Liver (tissue), 8 donors: ENCODE measurements at regions not wholly inside any gene's neighbourhood (a gene's known extent, or its start where the extent isn't known, plus 50 kb on each side); places are given as distances from the start of the nearest gene placed in this dataset.

Experiments used
- DNase-seq: peaks from one replicate; pipeline ENCODE4 v3.0.0-alpha.2; 2017; ENCODE audit warnings: low spot score
- H3K27ac ChIP-seq, 2 donors: one replicate each; pipeline ENCODE4 v1.7.0; 2013; ENCODE audit warnings: inconsistent platforms in 2 of 2, low read length in 2 of 2, control low read depth in 1 of 2, low read depth in 1 of 2, mild to moderate bottlenecking in 1 of 2
- H3K27me3 ChIP-seq, 4 donors: one replicate each; pipeline versions ENCODE4 v1.6.1 to v1.7.0; 2013; ENCODE audit warnings: low read length in 3 of 4, inconsistent platforms in 1 of 4, mild to moderate bottlenecking in 1 of 4, moderate library complexity in 1 of 4; ENCODE audit not compliant: control insufficient read depth in 4 of 4, insufficient read depth in 4 of 4
- H3K36me3 ChIP-seq, 4 donors: one replicate each; pipeline versions ENCODE4 v1.6.1 to v1.7.0; 2013; ENCODE audit warnings: low read length in 3 of 4, mild to moderate bottlenecking in 3 of 4, low read depth in 1 of 4, moderate library complexity in 1 of 4; ENCODE audit not compliant: control insufficient read depth in 4 of 4, insufficient read depth in 3 of 4
- H3K4me1 ChIP-seq, 4 donors: one replicate each; pipeline versions ENCODE4 v1.6.1 to v1.7.0; 2013; ENCODE audit warnings: low read length in 3 of 4, mild to moderate bottlenecking in 3 of 4, moderate library complexity in 1 of 4; ENCODE audit not compliant: control insufficient read depth in 4 of 4, insufficient read depth in 4 of 4
- H3K4me3 ChIP-seq, 3 donors: one replicate each; pipeline versions ENCODE4 v1.6.1 to v1.7.0; 2013; ENCODE audit warnings: low read length in 3 of 3, control low read depth in 1 of 3, low read depth in 1 of 3, mild to moderate bottlenecking in 1 of 3
- H3K9ac ChIP-seq, 2 donors: one replicate each; pipeline ENCODE4 v1.7.0; 2013; ENCODE audit warnings: low read length in 2 of 2, mild to moderate bottlenecking in 2 of 2, moderate library complexity in 2 of 2, control low read depth in 1 of 2, low read depth in 1 of 2
- H3K9me3 ChIP-seq, 4 donors: one replicate each; pipeline versions ENCODE4 v1.6.1 to v1.7.0; 2013; ENCODE audit warnings: low read length in 3 of 4; ENCODE audit not compliant: control insufficient read depth in 4 of 4
- FOXA1 ChIP-seq: IDR thresholded peaks from 2 replicates; pipeline ENCODE4 v1.6.1; 2016; ENCODE audit warnings: antibody characterized with exemption
- FOXA2 ChIP-seq: IDR thresholded peaks from 2 replicates; pipeline ENCODE4 v1.6.1; 2016; ENCODE audit warnings: antibody characterized with exemption
- HNF4A ChIP-seq, 2 donors: conservative IDR thresholded peaks; 2 replicates each; pipeline ENCODE4 v1.6.1; 2016; ENCODE audit warnings: antibody characterized with exemption in 2 of 2, mild to moderate bottlenecking in 2 of 2
- NR2F2 ChIP-seq: IDR thresholded peaks from 2 replicates; pipeline ENCODE4 v1.6.1; 2016; ENCODE audit warnings: antibody characterized with exemption
- RXRA ChIP-seq, 2 donors: IDR thresholded peaks; 2 replicates each; pipeline ENCODE4 v1.6.1; 2017 to 2018; ENCODE audit warnings: antibody characterized with exemption in 2 of 2, mild to moderate bottlenecking in 1 of 2
- TAF1 ChIP-seq: conservative IDR thresholded peaks from 2 replicates; pipeline ENCODE4 v1.6.1; 2016; ENCODE audit warnings: antibody characterized with exemption, mild to moderate bottlenecking
- YY1 ChIP-seq: IDR thresholded peaks from 2 replicates; pipeline ENCODE4 v1.6.1; 2016; ENCODE audit warnings: antibody characterized with exemption, mild to moderate bottlenecking
- WGBS: extraction: QIAGEN DNeasy Blood & Tissue Kit; methylation state at CpG from one replicate; pipeline ENCODE4 v1.1.7; 2013; 5-methylcytosine and 5-hydroxymethylcytosine counted together
- TF ChIP-seq, protein P1 (sequence below): IDR thresholded peaks from 2 replicates; pipeline ENCODE4 v1.6.1; 2016; ENCODE audit warnings: antibody characterized with exemption
- TF ChIP-seq, protein P2 (sequence below): fragments of 150-350 bp; IDR thresholded peaks from 2 replicates; pipeline ENCODE4 v1.5.1; 2017; ENCODE audit warnings: improper control_type of control experiment, low read depth, low read length; ENCODE audit not compliant: missing input control
- TF ChIP-seq, protein P3 (sequence below): IDR thresholded peaks from 2 replicates; pipeline ENCODE4 v1.6.1; 2016; ENCODE audit warnings: antibody characterized with exemption
- donor health status: healthy.
- donor health status: healthy.
- donor health status: healthy.
- donor health status: healthy.
- donor health status: healthy.

DNA sequence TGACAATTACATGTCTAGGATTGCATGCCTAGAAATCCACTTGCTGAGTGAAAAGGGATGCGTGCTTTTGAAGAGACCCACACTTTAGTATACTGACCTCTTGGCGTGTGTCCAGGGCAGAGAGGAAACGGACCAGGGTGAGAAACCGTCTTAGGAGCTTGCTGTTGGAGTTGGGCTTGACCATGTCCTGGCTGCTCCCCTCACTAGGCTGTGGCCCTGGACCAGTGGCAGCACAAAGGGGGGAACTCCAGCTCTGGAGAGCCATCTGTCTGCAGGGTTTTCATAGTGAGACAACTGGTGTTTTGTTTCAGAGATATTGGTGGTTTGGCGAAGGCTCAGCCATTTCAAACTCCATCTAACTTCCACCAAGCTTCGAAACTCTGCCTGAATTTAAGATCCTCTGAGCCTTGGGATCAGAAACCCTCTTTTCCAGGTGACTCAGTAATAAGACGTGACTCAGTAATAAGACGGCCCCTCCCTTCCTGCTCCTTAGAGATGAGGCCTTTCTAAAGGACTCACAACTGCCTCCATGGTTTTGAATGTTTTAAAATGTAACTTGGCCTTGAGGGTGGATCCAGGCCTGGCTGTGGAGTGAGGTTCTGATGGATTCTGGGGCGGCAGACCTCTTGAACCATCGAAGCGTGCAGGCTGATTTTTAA lies 165.8 kb downstream of the MELK start:
- Histone ChIP-seq H3K4me3 (no peak overlapping the region), H3K9ac (no peak overlapping the region), H3K4me1 (no peaks in the 10 kb centered on the region), H3K9me3 (no peaks in the 10 kb centered on the region), H3K36me3 (no peaks in the 10 kb centered on the region), H3K27ac (no peak overlapping the region), H3K27me3 (peaks cover 0 to 16% (median 0%) of the 10 kb centered on the region in 4 donors)
- TF ChIP-seq TAF1 (no peak), NR2F2 (no peak), YY1 (no peak), FOXA1 (no peak)
- TF ChIP-seq, protein P1, sequence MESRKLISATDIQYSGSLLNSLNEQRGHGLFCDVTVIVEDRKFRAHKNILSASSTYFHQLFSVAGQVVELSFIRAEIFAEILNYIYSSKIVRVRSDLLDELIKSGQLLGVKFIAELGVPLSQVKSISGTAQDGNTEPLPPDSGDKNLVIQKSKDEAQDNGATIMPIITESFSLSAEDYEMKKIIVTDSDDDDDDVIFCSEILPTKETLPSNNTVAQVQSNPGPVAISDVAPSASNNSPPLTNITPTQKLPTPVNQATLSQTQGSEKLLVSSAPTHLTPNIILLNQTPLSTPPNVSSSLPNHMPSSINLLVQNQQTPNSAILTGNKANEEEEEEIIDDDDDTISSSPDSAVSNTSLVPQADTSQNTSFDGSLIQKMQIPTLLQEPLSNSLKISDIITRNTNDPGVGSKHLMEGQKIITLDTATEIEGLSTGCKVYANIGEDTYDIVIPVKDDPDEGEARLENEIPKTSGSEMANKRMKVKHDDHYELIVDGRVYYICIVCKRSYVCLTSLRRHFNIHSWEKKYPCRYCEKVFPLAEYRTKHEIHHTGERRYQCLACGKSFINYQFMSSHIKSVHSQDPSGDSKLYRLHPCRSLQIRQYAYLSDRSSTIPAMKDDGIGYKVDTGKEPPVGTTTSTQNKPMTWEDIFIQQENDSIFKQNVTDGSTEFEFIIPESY: no peak
- TF ChIP-seq, protein P2, sequence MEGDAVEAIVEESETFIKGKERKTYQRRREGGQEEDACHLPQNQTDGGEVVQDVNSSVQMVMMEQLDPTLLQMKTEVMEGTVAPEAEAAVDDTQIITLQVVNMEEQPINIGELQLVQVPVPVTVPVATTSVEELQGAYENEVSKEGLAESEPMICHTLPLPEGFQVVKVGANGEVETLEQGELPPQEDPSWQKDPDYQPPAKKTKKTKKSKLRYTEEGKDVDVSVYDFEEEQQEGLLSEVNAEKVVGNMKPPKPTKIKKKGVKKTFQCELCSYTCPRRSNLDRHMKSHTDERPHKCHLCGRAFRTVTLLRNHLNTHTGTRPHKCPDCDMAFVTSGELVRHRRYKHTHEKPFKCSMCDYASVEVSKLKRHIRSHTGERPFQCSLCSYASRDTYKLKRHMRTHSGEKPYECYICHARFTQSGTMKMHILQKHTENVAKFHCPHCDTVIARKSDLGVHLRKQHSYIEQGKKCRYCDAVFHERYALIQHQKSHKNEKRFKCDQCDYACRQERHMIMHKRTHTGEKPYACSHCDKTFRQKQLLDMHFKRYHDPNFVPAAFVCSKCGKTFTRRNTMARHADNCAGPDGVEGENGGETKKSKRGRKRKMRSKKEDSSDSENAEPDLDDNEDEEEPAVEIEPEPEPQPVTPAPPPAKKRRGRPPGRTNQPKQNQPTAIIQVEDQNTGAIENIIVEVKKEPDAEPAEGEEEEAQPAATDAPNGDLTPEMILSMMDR: no peak
- DNase-seq: no peak
- 67% methylated on average over 11 of the region's 11 CpGs for WGBS

DNA sequence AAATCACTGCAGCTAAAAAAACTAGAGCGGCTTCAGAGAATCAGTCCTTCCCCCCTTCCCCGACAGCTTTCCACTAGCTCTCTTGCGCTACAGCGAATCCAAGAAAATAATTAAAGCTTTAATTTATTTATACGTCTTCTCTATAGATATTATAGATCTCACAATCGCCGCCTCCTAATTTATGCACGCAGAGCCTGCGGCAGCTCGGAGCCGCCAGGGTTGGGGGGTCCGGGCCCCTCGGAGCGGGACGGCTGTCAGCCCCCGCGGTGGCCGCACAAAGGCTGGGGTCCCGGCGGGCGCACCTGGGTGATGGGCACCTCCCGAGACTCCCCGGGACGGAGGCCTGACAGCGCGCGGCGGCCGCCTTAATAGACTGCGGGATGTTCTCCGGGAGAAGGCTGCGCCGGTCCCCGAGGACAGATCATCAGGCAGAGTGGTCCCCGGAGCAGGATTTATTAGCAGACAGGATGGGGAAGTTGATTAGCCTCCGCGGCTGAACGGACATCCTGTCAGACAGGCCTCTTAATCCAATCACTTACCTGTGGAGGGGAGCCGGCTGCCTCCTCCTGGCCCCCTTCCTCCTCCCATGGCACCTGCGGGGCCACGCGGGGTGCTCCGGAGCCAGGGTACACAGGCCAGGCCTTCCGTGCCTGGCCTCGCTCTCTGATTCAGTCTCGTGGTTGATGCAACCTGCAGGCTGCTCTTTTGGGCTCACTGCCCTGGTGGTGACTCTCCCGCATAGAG lies 166.8 kb downstream of the MELK start:
- H3K9me3 ChIP-seq: no peaks in the 10 kb centered on the region
- DNase-seq: no peak
- H3K27ac ChIP-seq: no peak overlapping the region
- H3K4me3 ChIP-seq: no peak overlapping the region
- WGBS: 17% methylated on average over 47 of the region's 47 CpGs
- H3K9ac ChIP-seq: no peak overlapping the region
- TF ChIP-seq, protein P2: no peak
- TF ChIP-seq NR2F2: no peak
- TF ChIP-seq HNF4A (conservative IDR thresholded peaks at IDR 0.05): no peak
- TF ChIP-seq FOXA2: no peak
- TF ChIP-seq, protein P3, sequence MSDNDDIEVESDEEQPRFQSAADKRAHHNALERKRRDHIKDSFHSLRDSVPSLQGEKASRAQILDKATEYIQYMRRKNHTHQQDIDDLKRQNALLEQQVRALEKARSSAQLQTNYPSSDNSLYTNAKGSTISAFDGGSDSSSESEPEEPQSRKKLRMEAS: no peak
- TF ChIP-seq RXRA (IDR thresholded peaks at IDR 0.05): no peak
- H3K4me1 ChIP-seq: no peaks in the 10 kb centered on the region
- H3K27me3 ChIP-seq: peaks cover 0 to 16% (median 0%) of the 10 kb centered on the region in 4 donors
- H3K36me3 ChIP-seq: no peaks in the 10 kb centered on the region
